GM19467 (cell line): ENCODE measurements at regions not wholly inside any gene's neighbourhood (a gene's known extent, or its start where the extent isn't known, plus 50 kb on each side); places are given as distances from the start of the nearest gene placed in this dataset.
"Not testable (repeated sequence)": the region's sequence is repeated elsewhere in the genome, so short reads cannot be mapped to it uniquely, and the experiment has no call there.

ENCODE experiments used
- ATAC-seq: cut with Tn5 transposase; IDR thresholded peaks from one replicate; pipeline ENCODE4 v1.9.1; 2021; ENCODE audit warnings: mild to moderate bottlenecking, moderate library complexity; ENCODE audit not compliant: unreplicated experiment

- no peak for ATAC-seq
These were observed 510.4 kb downstream of the TRIML1 start for GRCh38 chr4:188649635-188650034.

DNA sequence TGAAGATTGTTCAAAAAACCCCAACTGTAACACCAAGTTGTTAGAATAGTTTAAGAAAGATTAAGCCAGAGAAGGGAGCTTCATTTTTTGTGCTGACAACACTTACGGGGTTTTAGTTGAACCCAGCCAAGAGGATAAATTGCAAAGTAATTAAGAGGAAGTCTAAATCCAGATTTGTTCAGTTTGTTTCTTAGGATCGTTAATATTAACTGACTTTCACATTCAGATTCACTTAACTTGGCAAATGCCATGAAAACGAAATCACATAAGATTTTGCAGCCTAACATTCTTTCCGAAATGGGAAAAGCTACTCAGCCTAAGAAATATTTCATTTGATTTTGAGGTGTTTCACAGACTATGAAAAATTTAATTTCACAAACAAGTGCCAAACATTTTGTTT is 511.3 kb downstream of the TRIML1 start:
- no peak for ATAC-seq

GRCh38 chr4:188657365-188657764 is 518.1 kb downstream of the TRIML1 start:
- ATAC-seq = no peak

DNA sequence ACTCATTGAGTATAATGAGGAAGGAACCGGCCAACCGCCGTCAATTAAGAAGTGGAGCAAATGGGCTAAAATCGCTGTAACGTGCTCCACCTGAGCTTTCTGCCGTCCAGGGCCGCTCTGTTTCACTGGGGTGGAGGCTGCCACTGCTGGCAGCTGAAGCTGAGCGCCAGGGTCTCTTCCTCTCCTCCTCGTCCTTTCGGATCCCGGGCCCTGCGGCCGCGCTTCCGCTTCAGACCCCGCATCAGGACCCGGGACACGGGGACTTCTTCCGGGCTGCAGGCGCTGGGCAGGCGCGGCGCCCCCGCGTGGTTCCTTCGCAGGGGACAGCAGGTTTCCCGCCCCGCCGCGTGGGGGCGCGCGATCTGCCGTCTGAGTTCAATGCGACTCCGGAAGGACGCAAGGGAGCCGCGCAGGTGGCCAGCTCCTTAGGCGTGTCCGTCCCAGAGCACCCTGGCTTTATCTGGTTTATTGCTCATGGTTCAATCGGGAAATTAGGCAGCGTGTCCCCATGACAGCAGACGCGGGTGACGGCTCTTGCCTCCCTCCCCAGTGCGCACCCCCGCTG is 519.8 kb downstream of the TRIML1 start:
- no peak for ATAC-seq

GRCh38 chr4:188660796-188661195 is 521.6 kb downstream of the TRIML1 start:
- ATAC-seq = no peak

DNA sequence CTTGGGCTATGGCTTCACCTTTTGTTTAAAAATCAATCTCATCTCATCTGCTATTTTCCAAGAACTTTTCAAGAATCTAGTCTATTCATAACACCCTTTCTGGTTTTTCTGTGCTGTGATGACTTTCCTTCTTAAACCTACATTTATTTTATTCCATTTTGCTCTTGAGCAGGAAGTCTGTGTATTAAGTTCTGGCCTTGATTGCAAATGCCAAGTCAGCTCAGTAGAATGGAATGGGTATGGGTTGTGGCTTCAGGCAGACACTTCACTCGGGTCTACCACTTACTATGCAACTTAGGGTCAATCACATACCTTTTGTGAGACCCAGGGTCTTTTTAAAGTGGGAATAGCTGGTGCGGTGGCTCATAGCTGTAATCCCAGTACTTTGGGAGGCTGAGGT is 522.3 kb downstream of the TRIML1 start:
- ATAC-seq = no peak

DNA sequence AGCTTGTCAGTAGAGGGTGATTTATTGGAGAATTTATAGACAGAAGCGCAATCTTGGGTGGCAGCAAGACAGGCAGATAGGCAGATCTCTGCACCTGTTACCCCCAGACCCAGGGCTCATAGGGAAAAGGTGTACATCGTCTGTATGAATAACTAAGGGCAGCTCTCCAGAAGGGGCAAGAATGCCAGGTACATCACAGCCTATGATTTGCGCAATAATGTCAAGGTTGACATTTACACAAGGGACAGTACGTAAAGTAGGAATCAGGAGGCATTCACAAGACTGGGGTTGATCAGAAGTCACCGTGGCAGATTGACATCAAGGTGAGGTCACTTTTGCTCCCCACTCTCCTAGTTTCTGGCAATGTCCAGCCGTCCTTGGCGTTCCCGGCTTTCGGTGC is 524.1 kb downstream of the TRIML1 start:
- no peak for ATAC-seq

DNA sequence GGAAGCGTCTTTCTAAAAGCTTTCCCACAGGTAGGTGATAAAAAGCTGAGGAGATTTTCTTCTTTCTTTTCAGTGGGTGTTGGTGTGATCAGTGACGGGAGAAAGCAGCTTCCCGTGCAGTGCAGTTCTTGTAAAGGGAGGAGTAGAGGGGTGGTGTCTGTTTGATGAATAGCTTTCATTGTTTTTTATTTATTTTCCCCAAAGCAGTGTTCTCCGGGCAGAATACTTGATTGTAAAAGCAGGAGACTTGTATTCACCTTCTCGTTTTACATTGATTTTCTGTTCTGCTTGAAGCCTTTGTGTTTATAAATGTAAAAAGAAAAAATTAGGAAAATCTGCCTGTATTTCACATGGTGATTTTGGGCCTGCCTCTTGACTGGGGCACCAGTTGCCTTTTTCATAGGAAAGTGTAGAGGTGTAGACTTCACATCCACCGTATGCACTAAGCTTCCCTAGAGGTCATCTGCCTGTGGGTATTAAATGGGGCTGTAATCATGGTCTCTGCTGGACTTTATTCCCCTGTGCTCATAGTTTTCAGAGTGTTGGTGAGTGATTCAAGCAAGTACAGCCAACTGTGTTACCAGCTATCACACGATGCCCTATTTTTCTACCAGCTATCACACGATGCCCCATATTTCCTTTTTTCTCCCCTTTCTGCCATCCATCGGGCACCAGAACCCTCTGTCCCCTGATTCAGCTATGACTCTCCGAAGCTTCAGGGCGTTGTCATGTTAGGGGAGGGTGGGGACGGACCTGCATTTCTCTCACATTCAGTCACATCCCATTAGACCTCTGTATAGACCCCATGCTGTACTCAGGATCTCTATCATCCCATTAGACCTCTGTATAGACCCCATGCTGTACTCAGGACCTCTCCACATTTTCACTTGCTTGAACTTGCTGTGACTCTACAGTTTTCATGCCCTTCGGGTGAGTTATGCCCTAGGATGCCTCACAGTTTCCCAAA is 526.5 kb downstream of the TRIML1 start:
- ATAC-seq = no peak

- not testable (repeated sequence) for ATAC-seq
These were observed 539.5 kb downstream of the TRIML1 start for GRCh38 chr4:188678691-188679090.

GRCh38 chr4:188680004-188680666 is 540.9 kb downstream of the TRIML1 start:
- ATAC-seq = no peak

DNA sequence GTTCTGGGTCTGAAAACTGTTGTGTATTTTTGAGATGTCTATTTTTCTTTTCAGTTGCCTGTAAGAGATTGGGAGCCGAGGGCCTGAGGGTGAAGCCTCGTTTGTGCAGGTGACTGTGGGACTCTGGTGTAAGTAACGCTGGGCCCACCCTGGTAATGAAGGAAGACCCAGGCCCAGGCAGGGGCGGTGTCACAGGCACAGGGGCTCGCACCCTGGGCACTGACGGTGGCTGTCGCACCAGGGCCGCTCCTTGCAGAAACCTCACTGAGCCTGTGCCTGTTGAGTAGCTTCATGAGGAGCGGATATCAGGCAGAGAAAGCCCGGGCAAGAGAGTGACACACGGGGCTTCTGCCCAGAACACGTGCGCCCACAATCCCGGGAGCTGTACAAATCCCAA is 541.4 kb downstream of the TRIML1 start:
- no peak for ATAC-seq

- no peak for ATAC-seq
These were observed 543.1 kb downstream of the TRIML1 start for GRCh38 chr4:188682321-188682720.

DNA sequence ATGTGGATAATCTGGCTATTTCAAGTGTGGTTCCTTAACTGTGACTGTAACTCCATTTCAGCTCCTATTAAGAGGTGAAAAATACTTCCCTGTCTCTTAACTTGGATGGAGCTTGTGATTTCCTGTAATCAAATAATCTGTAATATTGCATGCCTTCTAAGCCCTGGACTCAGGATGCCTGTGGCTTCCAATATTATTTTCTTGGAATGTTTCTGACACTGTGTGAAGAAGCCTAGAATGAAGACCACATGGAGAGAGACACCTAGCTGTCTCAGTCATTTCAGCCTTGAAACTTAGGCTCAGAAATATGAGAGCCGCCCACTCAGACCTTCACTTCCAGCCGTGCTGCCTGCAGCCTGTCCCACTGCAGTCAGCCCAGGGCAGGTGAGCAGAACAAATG is 544.3 kb downstream of the TRIML1 start:
- ATAC-seq = no peak

GRCh38 chr4:188688956-188689355 is 549.7 kb downstream of the TRIML1 start:
- ATAC-seq = no peak

DNA sequence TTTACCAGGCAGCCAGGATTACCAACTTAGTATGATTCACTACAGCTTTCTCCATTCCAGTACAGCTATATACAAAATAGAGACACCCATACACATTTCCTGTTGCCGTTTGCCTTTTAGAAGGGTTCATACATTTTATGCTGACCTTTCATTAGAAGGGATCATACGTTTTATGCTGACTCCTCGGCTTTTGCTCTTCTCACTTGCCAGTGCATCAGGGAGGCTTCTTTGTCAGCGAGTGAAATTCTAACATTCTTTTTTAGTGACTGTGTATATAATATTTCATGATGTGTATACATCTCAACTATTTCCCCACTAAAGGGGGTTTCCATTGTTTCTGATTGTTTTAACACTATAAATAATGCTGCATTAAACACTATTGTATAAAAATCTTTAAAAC is 552.6 kb downstream of the TRIML1 start:
- no peak for ATAC-seq

DNA sequence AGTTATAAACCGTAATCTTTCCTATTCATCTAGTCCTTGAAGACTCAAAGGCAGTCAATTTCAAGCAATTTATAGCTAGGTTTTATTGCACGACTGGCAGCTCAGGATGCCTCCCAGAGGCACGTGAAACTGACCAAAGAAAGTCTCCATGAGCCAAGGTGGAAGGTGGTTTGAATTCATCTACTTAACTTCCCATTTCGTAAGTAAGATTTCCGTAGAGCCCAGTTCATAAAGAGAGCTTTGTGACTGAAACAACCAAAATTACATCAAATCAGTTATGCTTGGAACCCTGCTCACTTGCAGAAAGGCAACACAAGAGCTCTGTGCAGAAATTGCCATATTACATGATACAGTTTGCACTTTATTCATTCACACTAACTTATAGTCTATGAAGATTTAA is 556.0 kb downstream of the TRIML1 start:
- ATAC-seq = no peak

GRCh38 chr4:188697243-188697642 is 558.0 kb downstream of the TRIML1 start:
- no peak for ATAC-seq

GRCh38 chr4:188701952-188702351 is 562.7 kb downstream of the TRIML1 start:
- no peak for ATAC-seq

GRCh38 chr4:188704288-188704687 is 565.0 kb downstream of the TRIML1 start:
- ATAC-seq = no peak

GRCh38 chr4:188707036-188707435 is 567.8 kb downstream of the TRIML1 start:
- no peak for ATAC-seq

- no peak for ATAC-seq
These were observed 575.3 kb downstream of the TRIML1 start for GRCh38 chr4:188714501-188714900.

DNA sequence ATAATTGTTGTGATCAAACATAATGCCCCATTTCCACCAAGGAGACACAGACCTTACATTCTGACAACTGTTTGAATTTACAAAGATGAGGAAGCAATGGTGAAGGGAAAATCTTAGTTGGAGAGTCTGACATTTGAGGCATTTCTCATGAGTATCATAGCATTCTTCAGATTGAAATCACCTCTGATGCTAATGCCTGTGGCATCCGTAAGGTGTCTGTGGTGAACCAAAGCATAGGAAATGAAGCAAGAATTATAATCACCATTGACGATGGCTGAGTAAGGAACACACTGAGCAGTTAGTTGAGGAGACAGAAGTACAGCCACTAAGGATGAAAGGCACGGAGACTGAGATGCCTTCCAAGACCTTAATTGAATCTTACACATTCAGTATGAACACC is 575.7 kb downstream of the TRIML1 start:
- no peak for ATAC-seq
